Glomerular visceral epithelial cell (primary cell): ENCODE measurements at regions not wholly inside any gene's neighbourhood (a gene's known extent, or its start where the extent isn't known, plus 50 kb on each side); places are given as distances from the start of the nearest gene placed in this dataset.
A peak's percentile ranks its signal among the peaks of the same experiment; 100 is the strongest.

Experiments
- DNase-seq: peaks from one replicate; pipeline ENCODE4 v3.0.0-alpha.2; 2016; ENCODE audit errors: extremely low spot score

GRCh38 chr5:13567819-13568218 is 376.7 kb downstream of the DNAH5 start:
- DNase-seq = peak; percentile 67

GRCh38 chr5:13566871-13567339 is 377.6 kb downstream of the DNAH5 start:
- peak; percentile 53 for DNase-seq

- DNase-seq = no peak
Measured at GRCh38 chr5:13558408-13558807, 386.1 kb downstream of the DNAH5 start.

GRCh38 chr5:13553896-13554295 is 390.6 kb downstream of the DNAH5 start:
- DNase-seq = peak; percentile 6

- no peak for DNase-seq
Measured at GRCh38 chr5:13552361-13552760, 392.1 kb downstream of the DNAH5 start.

- no peak for DNase-seq
Measured at GRCh38 chr5:13551645-13552044, 392.8 kb downstream of the DNAH5 start.

GRCh38 chr5:13540168-13540750 is 404.2 kb downstream of the DNAH5 start:
- DNase-seq = no peak

- no peak for DNase-seq
Measured at GRCh38 chr5:13536933-13537332, 407.6 kb downstream of the DNAH5 start.

- no peak for DNase-seq
Measured at GRCh38 chr5:13533833-13534232, 410.7 kb downstream of the DNAH5 start.

GRCh38 chr5:13529300-13529699 is 415.2 kb downstream of the DNAH5 start:
- no peak for DNase-seq

GRCh38 chr5:13524936-13525335 is 419.6 kb downstream of the DNAH5 start:
- DNase-seq = no peak

- no peak for DNase-seq
Measured at GRCh38 chr5:13519131-13519530, 425.4 kb downstream of the DNAH5 start.

- no peak for DNase-seq
Measured at GRCh38 chr5:13516195-13516594, 428.3 kb downstream of the DNAH5 start.

GRCh38 chr5:13511442-13511841 is 433.0 kb downstream of the DNAH5 start:
- DNase-seq = no peak

- DNase-seq = no peak
Measured at GRCh38 chr5:13510616-13511015, 433.9 kb downstream of the DNAH5 start.

GRCh38 chr5:13508559-13508958 is 435.9 kb downstream of the DNAH5 start:
- no peak for DNase-seq

GRCh38 chr5:13505326-13505725 is 439.2 kb downstream of the DNAH5 start:
- no peak for DNase-seq

- no peak for DNase-seq
Measured at GRCh38 chr5:13503017-13503416, 441.5 kb downstream of the DNAH5 start.

GRCh38 chr5:13501176-13501575 is 443.3 kb downstream of the DNAH5 start:
- DNase-seq = no peak

- no peak for DNase-seq
Measured at GRCh38 chr5:13498279-13498678, 446.2 kb downstream of the DNAH5 start.

GRCh38 chr5:13488254-13488931 is 456.1 kb downstream of the DNAH5 start:
- no peak for DNase-seq

- DNase-seq = no peak
Measured at GRCh38 chr5:13480834-13481233, 463.7 kb downstream of the DNAH5 start.

- DNase-seq = peak; percentile 58
Measured at GRCh38 chr5:13478831-13479465, 465.5 kb downstream of the DNAH5 start.
